ENCODE measurements at regions not wholly inside any gene's neighbourhood (a gene's known extent, or its start where the extent isn't known, plus 50 kb on each side); places are given as distances from the start of the nearest gene placed in this dataset.
"Not testable (repeated sequence)": the region's sequence is repeated elsewhere in the genome, so short reads cannot be mapped to it uniquely, and the experiment has no call there.

GRCh38 chr1:121443001-121443540 is 258.3 kb downstream of the SRGAP2C start:
- DNase-seq (ENCODE audit: low read depth in 4 of 4, low spot score in 3 of 4) = peak in 1 of 4 donors; percentile 7

GRCh38 chr1:121444096-121444495 is 259.3 kb downstream of the SRGAP2C start:
- DNase-seq (ENCODE audit: low read depth in 4 of 4, low spot score in 3 of 4) = no peak

GRCh38 chr1:121445679-121446078 is 260.9 kb downstream of the SRGAP2C start:
- DNase-seq (ENCODE audit: low read depth in 4 of 4, low spot score in 3 of 4) = no peak

GRCh38 chr1:121447280-121447923 is 262.6 kb downstream of the SRGAP2C start:
- DNase-seq (ENCODE audit: low read depth in 4 of 4, low spot score in 3 of 4) = not testable (repeated sequence)

- DNase-seq (ENCODE audit: low read depth in 4 of 4, low spot score in 3 of 4) = not testable (repeated sequence)
Measured at GRCh38 chr1:121448064-121448463, 263.3 kb downstream of the SRGAP2C start.

GRCh38 chr1:121448851-121449250 is 264.1 kb downstream of the SRGAP2C start:
- DNase-seq (ENCODE audit: low read depth in 4 of 4, low spot score in 3 of 4) = no peak

- no peak for DNase-seq (ENCODE audit: low read depth in 4 of 4, low spot score in 3 of 4)
Measured at GRCh38 chr1:121452484-121452883, 267.7 kb downstream of the SRGAP2C start.

- DNase-seq (ENCODE audit: low read depth in 4 of 4, low spot score in 3 of 4) = no peak
Measured at GRCh38 chr1:121458291-121459048, 273.7 kb downstream of the SRGAP2C start.

GRCh38 chr1:121459235-121459634 is 274.5 kb downstream of the SRGAP2C start:
- no peak for DNase-seq (ENCODE audit: low read depth in 4 of 4, low spot score in 3 of 4)

- DNase-seq (ENCODE audit: low read depth in 4 of 4, low spot score in 3 of 4) = not testable (repeated sequence)
Measured at GRCh38 chr1:121469395-121469794, 284.6 kb downstream of the SRGAP2C start.

- DNase-seq (ENCODE audit: low read depth in 4 of 4, low spot score in 3 of 4) = not testable (repeated sequence)
Measured at GRCh38 chr1:121470401-121470800, 285.6 kb downstream of the SRGAP2C start.

GRCh38 chr1:121471523-121471922 is 286.7 kb downstream of the SRGAP2C start:
- DNase-seq (ENCODE audit: low read depth in 4 of 4, low spot score in 3 of 4) = no peak

GRCh38 chr1:121472017-121472416 is 287.2 kb downstream of the SRGAP2C start:
- DNase-seq (ENCODE audit: low read depth in 4 of 4, low spot score in 3 of 4) = no peak

GRCh38 chr1:121483234-121483633 is 298.5 kb downstream of the SRGAP2C start:
- DNase-seq (ENCODE audit: low read depth in 4 of 4, low spot score in 3 of 4) = no peak

GRCh38 chr1:121483961-121484424 is 299.2 kb downstream of the SRGAP2C start:
- no peak for DNase-seq (ENCODE audit: low read depth in 4 of 4, low spot score in 3 of 4)

- not testable (repeated sequence) for DNase-seq (ENCODE audit: low read depth in 4 of 4, low spot score in 3 of 4)
Measured at GRCh38 chr1:121494796-121495195, 310.0 kb downstream of the SRGAP2C start.

GRCh38 chr1:121511455-121511854 is 326.7 kb downstream of the SRGAP2C start:
- not testable (repeated sequence) for DNase-seq (ENCODE audit: low read depth in 4 of 4, low spot score in 3 of 4)

- DNase-seq (ENCODE audit: low read depth in 4 of 4, low spot score in 3 of 4) = not testable (repeated sequence)
Measured at GRCh38 chr1:121511876-121512275, 327.1 kb downstream of the SRGAP2C start.

- DNase-seq (ENCODE audit: low read depth in 4 of 4, low spot score in 3 of 4) = no peak
Measured at GRCh38 chr1:121515235-121515634, 330.5 kb downstream of the SRGAP2C start.

- no peak for DNase-seq (ENCODE audit: low read depth in 4 of 4, low spot score in 3 of 4)
Measured at GRCh38 chr1:121516234-121516967, 331.6 kb downstream of the SRGAP2C start.
